A673 (cell line): ENCODE measurements at regions not wholly inside any gene's neighbourhood (a gene's known extent, or its start where the extent isn't known, plus 50 kb on each side); places are given as distances from the start of the nearest gene placed in this dataset.

Experiments
- BruUV-seq: library from RNA; stranded (reverse); fragments of 400-500 nt; replicated peaks from 2 replicates; lab custom pipeline; 2021; lab: Mats Ljungman, UMichigan
- CTCF ChIA-PET: fragments of 300-600 bp; sonication (Branson Sonifier 250); formaldehyde crosslinking; loops from one replicate; lab custom pipeline; 2022; ENCODE audit warnings: antibody characterized with exemption; lab: Charles Lee
- POLR2A ChIA-PET: fragments of 300-600 bp; sonication (Branson Sonifier 250); formaldehyde crosslinking; loops from one replicate; lab custom pipeline; 2022; ENCODE audit warnings: antibody characterized with exemption; ENCODE audit not compliant: low non-redundant PET; lab: Charles Lee
- DNase-seq: peaks from one replicate; pipeline ENCODE4 v3.0.0-alpha.2; 2015; ENCODE audit warnings: low spot score
- H3K27ac ChIP-seq: fragments of 200-600 bp; sonication (generic); 2 replicates; pipeline ENCODE4 v1.5.1; 2016; ENCODE audit warnings: mixed run types, low read depth, mild to moderate bottlenecking, mixed read lengths, antibody characterized with exemption, low read length; ENCODE audit not compliant: poor library complexity, severe bottlenecking
- H3K27me3 ChIP-seq: fragments of 200-600 bp; sonication (generic); replicated peaks from 2 replicates; pipeline ENCODE4 v1.6.1; 2017; ENCODE audit warnings: mixed run types, low read depth, mild to moderate bottlenecking, mixed read lengths, antibody characterized with exemption, low read length; ENCODE audit not compliant: insufficient read depth, poor library complexity
- H3K36me3 ChIP-seq: fragments of 200-600 bp; sonication (generic); 2 replicates; pipeline ENCODE4 v1.6.1; 2016; ENCODE audit warnings: mixed run types, mild to moderate bottlenecking, mixed read lengths, antibody characterized with exemption, low read length; ENCODE audit not compliant: insufficient read depth, poor library complexity, severe bottlenecking
- H3K4me1 ChIP-seq: fragments of 200-600 bp; sonication (generic); 2 replicates; pipeline ENCODE4 v1.6.1; 2017; ENCODE audit warnings: mixed run types, mild to moderate bottlenecking, mixed read lengths, antibody characterized with exemption, low read length; ENCODE audit not compliant: insufficient read depth, poor library complexity, severe bottlenecking
- H3K4me3 ChIP-seq: fragments of 200-600 bp; sonication (generic); 2 replicates; pipeline ENCODE4 v1.5.1; 2016; ENCODE audit warnings: low read depth, mixed run types, mild to moderate bottlenecking, mixed read lengths, low read length; ENCODE audit not compliant: poor library complexity, severe bottlenecking
- H3K9me3 ChIP-seq: fragments of 200-600 bp; sonication (generic); 2 replicates; pipeline ENCODE4 v1.6.1; 2016; ENCODE audit warnings: mixed run types, low read depth, mild to moderate bottlenecking, mixed read lengths, antibody characterized with exemption, low read length; ENCODE audit not compliant: poor library complexity, severe bottlenecking
- CTCF ChIP-seq: fragments of 300-800, 200-600 bp; sonication (generic); conservative IDR thresholded peaks from 2 replicates; pipeline ENCODE4 v1.5.1; 2017; ENCODE audit warnings: low read depth, mild to moderate bottlenecking, antibody characterized with exemption, low read length, moderate library complexity, mixed read lengths
- EZH2 ChIP-seq: fragments of 200-600 bp; sonication (generic); IDR thresholded peaks from 2 replicates; pipeline ENCODE4 v1.6.1; 2017; ENCODE audit warnings: borderline replicate concordance, low read depth, mild to moderate bottlenecking, mixed read lengths, antibody characterized with exemption, low read length; ENCODE audit not compliant: poor library complexity, severe bottlenecking
- intact Hi-C: fragments of 100-400 bp; cut with micrococcal nuclease; formaldehyde crosslinking; loops from one replicate; pipeline ENCODE4 v1.10.0; 2022; ENCODE audit not compliant: unreplicated experiment

DNA sequence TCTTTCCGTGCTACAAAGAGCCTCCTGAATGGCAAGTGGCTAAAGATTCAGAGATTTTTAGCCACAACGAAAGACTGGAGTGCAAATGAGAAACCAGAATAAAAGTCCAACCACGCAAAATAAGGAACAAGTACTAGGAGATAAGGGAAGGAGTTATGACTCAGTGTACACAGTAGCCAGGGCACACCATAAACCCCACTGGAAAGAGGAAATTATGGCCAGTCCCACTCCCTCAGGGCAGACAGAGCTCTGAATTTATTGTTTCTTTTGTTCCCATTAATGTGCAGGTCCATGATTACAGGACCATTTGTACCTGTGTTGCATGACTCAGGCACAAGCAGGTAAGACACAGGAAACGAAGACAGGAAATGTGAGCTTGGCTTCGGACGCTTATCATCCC is 150.3 kb upstream of the PREP start:
- Histone ChIP-seq H3K27me3 (peaks cover 11% of the 10 kb centered on the region), H3K4me3 (no peak overlapping the region), H3K36me3 (no peaks in the 10 kb centered on the region), H3K27ac (no peak overlapping the region), H3K9me3 (no peaks in the 10 kb centered on the region), H3K4me1 (no peaks in the 10 kb centered on the region)
- POLR2A ChIA-PET = no interaction called here
- no peak for DNase-seq
- CTCF ChIA-PET = no interaction called here
- no peak for TF ChIP-seq EZH2
- intact Hi-C loops = no loop called here
- BruUV-seq = no TSS peak

DNA sequence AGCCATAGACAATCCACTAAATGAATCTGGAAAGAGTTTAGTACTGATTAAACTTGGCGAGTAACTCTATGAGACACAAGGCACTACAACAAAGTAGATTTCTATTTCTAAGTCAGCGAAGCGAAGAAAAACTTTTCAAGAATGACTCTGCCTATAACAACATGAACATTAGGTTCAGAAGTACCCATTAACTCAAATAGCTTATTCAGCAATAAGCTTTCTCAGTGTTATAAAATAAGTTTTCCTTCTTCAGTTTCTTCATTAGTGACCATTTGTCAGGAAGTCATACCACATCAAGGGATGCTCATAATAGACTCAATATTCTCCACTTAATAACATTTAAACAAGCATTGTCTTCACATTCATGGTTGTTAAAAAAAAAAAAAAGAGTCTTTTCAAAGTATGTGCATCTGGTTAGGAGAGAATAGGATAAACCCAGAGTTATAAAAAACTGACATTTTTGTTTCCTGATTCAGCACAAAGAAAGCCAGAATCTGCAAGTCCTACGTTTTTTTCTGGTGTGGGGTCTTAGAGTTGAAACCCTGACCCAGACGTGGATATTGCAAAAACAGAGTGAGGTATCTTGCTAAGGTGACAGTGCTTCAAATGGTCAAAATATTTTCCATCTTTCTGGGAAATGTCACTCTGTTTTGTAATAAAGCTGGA is 148.2 kb upstream of the PREP start:
- Histone ChIP-seq H3K9me3 (no peaks in the 10 kb centered on the region), H3K36me3 (no peaks in the 10 kb centered on the region), H3K4me3 (no peak overlapping the region), H3K27ac (no peak overlapping the region), H3K4me1 (no peaks in the 10 kb centered on the region), H3K27me3 (peaks cover 8% of the 10 kb centered on the region)
- no peak for TF ChIP-seq EZH2
- TF ChIP-seq CTCF = no peak
- ChIA-PET CTCF (no interaction called here), POLR2A (no interaction called here)
- intact Hi-C loops = no loop called here
- no TSS peak for BruUV-seq
- DNase-seq = no peak

- no peak for DNase-seq
- Histone ChIP-seq H3K36me3 (no peaks in the 10 kb centered on the region), H3K4me1 (no peaks in the 10 kb centered on the region), H3K4me3 (no peak overlapping the region), H3K27ac (no peak overlapping the region), H3K27me3 (peaks cover 8% of the 10 kb centered on the region), H3K9me3 (no peaks in the 10 kb centered on the region)
- intact Hi-C loops = no loop called here
- CTCF ChIA-PET = no interaction called here
- TF ChIP-seq EZH2 = no peak
- TF ChIP-seq CTCF = no peak
- no TSS peak for BruUV-seq
- POLR2A ChIA-PET = interaction anchor here (0.6 kb wide), 1 partner anchor 421 kb away, joined by 3 read pairs; no protein-coding TSS in a partner anchor
These were observed 143.9 kb upstream of the PREP start for GRCh38 chr6:105546754-105547153.
